H9 (cell line): ENCODE measurements at regions not wholly inside any gene's neighbourhood (a gene's known extent, or its start where the extent isn't known, plus 50 kb on each side); places are given as distances from the start of the nearest gene placed in this dataset.

Source experiments
- DNase-seq: peaks from one replicate; pipeline ENCODE4 v3.0.0-alpha.2; 2017
- H2AFZ ChIP-seq: one replicate; pipeline ENCODE4 v1.6.1; 2013; ENCODE audit warnings: mild to moderate bottlenecking, low read length, control low read depth, moderate library complexity
- H2AK5ac ChIP-seq: 2 replicates; pipeline ENCODE4 v1.6.1; 2013; ENCODE audit warnings: low read length, control low read depth, mixed read lengths; ENCODE audit not compliant: insufficient read length
- H2BK120ac ChIP-seq: one replicate; pipeline ENCODE4 v1.6.1; 2013; ENCODE audit warnings: low read depth, mild to moderate bottlenecking, low read length, control low read depth, inconsistent platforms; ENCODE audit not compliant: poor library complexity, severe bottlenecking
- H2BK12ac ChIP-seq: 2 replicates; pipeline ENCODE4 v1.6.1; 2013; ENCODE audit warnings: low read length, control low read depth, mixed read lengths, low read depth; ENCODE audit not compliant: insufficient read length
- H2BK15ac ChIP-seq: 2 replicates; pipeline ENCODE4 v1.6.1; 2013; ENCODE audit warnings: low read depth, low read length, control low read depth
- H2BK20ac ChIP-seq: one replicate; pipeline ENCODE4 v1.6.1; 2013; ENCODE audit warnings: low read depth, mild to moderate bottlenecking, low read length, control low read depth, inconsistent platforms; ENCODE audit not compliant: poor library complexity, severe bottlenecking
- H2BK5ac ChIP-seq: 2 replicates; pipeline ENCODE4 v1.6.1; 2013; ENCODE audit warnings: low read length, control low read depth, mixed read lengths; ENCODE audit not compliant: insufficient read length
- H3K14ac ChIP-seq: 2 replicates; pipeline ENCODE4 v1.6.1; 2013; ENCODE audit warnings: low read length, control low read depth; ENCODE audit not compliant: insufficient read depth
- H3K18ac ChIP-seq: 2 replicates; pipeline ENCODE4 v1.6.1; 2013; ENCODE audit warnings: low read depth, mild to moderate bottlenecking, mixed read lengths, low read length, control low read depth; ENCODE audit not compliant: insufficient read length
- H3K23ac ChIP-seq: 2 replicates; pipeline ENCODE4 v1.6.1; 2013; ENCODE audit warnings: low read length, control low read depth, mixed read lengths, low read depth; ENCODE audit not compliant: insufficient read length
- H3K23me2 ChIP-seq: 2 replicates; pipeline ENCODE4 v1.6.1; 2013; ENCODE audit warnings: low read depth, mild to moderate bottlenecking, mixed read lengths, low read length, control low read depth; ENCODE audit not compliant: insufficient read length, poor library complexity, severe bottlenecking
- H3K27ac ChIP-seq: 2 replicates; pipeline ENCODE4 v1.5.1; 2013; ENCODE audit warnings: low read length, control low read depth, mixed read lengths, low read depth; ENCODE audit not compliant: insufficient read length
- H3K27me3 ChIP-seq: 2 replicates; pipeline ENCODE4 v1.6.1; 2013; ENCODE audit warnings: low read length, control low read depth, inconsistent platforms; ENCODE audit not compliant: insufficient read depth
- H3K4ac ChIP-seq: 2 replicates; pipeline ENCODE4 v1.6.1; 2013; ENCODE audit warnings: low read depth, mild to moderate bottlenecking, control low read depth, inconsistent platforms, low read length, moderate library complexity
- H3K4me1 ChIP-seq: 2 replicates; pipeline ENCODE4 v1.6.1; 2013; ENCODE audit warnings: low read length, control low read depth, inconsistent platforms; ENCODE audit not compliant: insufficient read depth
- H3K4me2 ChIP-seq: 2 replicates; pipeline ENCODE4 v1.6.1; 2013; ENCODE audit warnings: low read length, control low read depth, mixed read lengths; ENCODE audit not compliant: insufficient read length, insufficient read depth
- H3K56ac ChIP-seq: 2 replicates; pipeline ENCODE4 v1.6.1; 2013; ENCODE audit warnings: low read depth, mild to moderate bottlenecking, mixed read lengths, low read length, control low read depth; ENCODE audit not compliant: insufficient read length
- H3K79me1 ChIP-seq: 2 replicates; pipeline ENCODE4 v1.6.1; 2013; ENCODE audit warnings: low read depth, mild to moderate bottlenecking, moderate library complexity, low read length, control low read depth, inconsistent platforms; ENCODE audit not compliant: insufficient read depth, poor library complexity, severe bottlenecking
- H3K79me2 ChIP-seq: 2 replicates; pipeline ENCODE4 v1.6.1; 2013; ENCODE audit warnings: low read length, control low read depth, inconsistent platforms; ENCODE audit not compliant: insufficient read depth
- H3K9ac ChIP-seq: 2 replicates; pipeline ENCODE4 v1.6.1; 2013; ENCODE audit warnings: low read length, control low read depth, mixed read lengths; ENCODE audit not compliant: insufficient read length; ENCODE audit errors: extremely low read depth
- H3K9me3 ChIP-seq: one replicate; pipeline ENCODE4 v1.6.1; 2013; ENCODE audit warnings: low read depth, low read length, inconsistent platforms; ENCODE audit not compliant: control insufficient read depth
- H3T11ph ChIP-seq: one replicate; pipeline ENCODE4 v1.6.1; 2013; ENCODE audit warnings: mild to moderate bottlenecking, low read length, control low read depth, inconsistent platforms
- H4K20me1 ChIP-seq: one replicate; pipeline ENCODE4 v1.6.1; 2013; ENCODE audit not compliant: control insufficient read depth, insufficient read length, insufficient read depth
- H4K5ac ChIP-seq: 2 replicates; pipeline ENCODE4 v1.6.1; 2013; ENCODE audit warnings: low read depth, mild to moderate bottlenecking, mixed read lengths, low read length, control low read depth; ENCODE audit not compliant: insufficient read length
- H4K8ac ChIP-seq: replicated peaks from 2 replicates; pipeline ENCODE4 v1.6.1; 2013; ENCODE audit warnings: low read length, control low read depth, mixed read lengths, low read depth; ENCODE audit not compliant: insufficient read length
- H4K91ac ChIP-seq: 2 replicates; pipeline ENCODE4 v1.6.1; 2013; ENCODE audit warnings: low read depth, mild to moderate bottlenecking, moderate library complexity, mixed read lengths, low read length, control low read depth; ENCODE audit not compliant: insufficient read length
- H3K27ac Mint-ChIP-seq, 3 experiments: 2 replicates in 2 of 3; 3 replicates in 1 of 3; pipeline ENCODE4 v1.8.0; 2020 to 2021; ENCODE audit warnings: mixed read lengths in 3 of 3, mild to moderate bottlenecking in 1 of 3, moderate library complexity in 1 of 3
- H3K27me3 Mint-ChIP-seq: 2 replicates; pipeline ENCODE4 v1.8.0; 2021; ENCODE audit warnings: low read depth, mild to moderate bottlenecking, moderate library complexity, mixed read lengths
- H3K36me3 Mint-ChIP-seq, 3 experiments: 2 replicates in 2 of 3; 3 replicates in 1 of 3; pipeline ENCODE4 v1.8.0; 2020 to 2021; ENCODE audit warnings: low read depth in 3 of 3, mixed read lengths in 3 of 3; ENCODE audit not compliant: insufficient read depth in 1 of 3
- H3K4me1 Mint-ChIP-seq, 2 experiments: 2 replicates each; pipeline ENCODE4 v1.8.0; 2020; ENCODE audit warnings: mixed read lengths in 2 of 2
- H3K4me3 Mint-ChIP-seq, 2 experiments: 2 replicates in 1 of 2; 3 replicates in 1 of 2; pipeline ENCODE4 v1.8.0; 2020 to 2021; ENCODE audit warnings: mild to moderate bottlenecking in 2 of 2, mixed read lengths in 2 of 2, moderate library complexity in 1 of 2
- H3K9me3 Mint-ChIP-seq, 2 experiments: 2 replicates in 1 of 2; 3 replicates in 1 of 2; pipeline ENCODE4 v1.8.0; 2020; ENCODE audit warnings: mild to moderate bottlenecking in 2 of 2, mixed read lengths in 2 of 2, moderate library complexity in 1 of 2
- CTCF ChIP-seq: fragments of 200-600 bp; sonication (generic); conservative IDR thresholded peaks from 3 replicates; pipeline ENCODE4 v1.8.0; 2021; ENCODE audit warnings: antibody characterized with exemption, mild to moderate bottlenecking
- WGBS: extraction: QIAGEN DNeasy Blood & Tissue Kit; methylation state at CpG from one replicate; pipeline ENCODE4 v1.1.7; 2013; ENCODE audit warnings: missing lambda C conversion rate, low lambda C conversion rate, mixed read lengths; ENCODE audit not compliant: insufficient read length; ENCODE audit errors: extremely low coverage; 5-methylcytosine and 5-hydroxymethylcytosine counted together

GRCh38 chrX:151821226-151821625, 86.7 kb downstream of the CNGA2 start:
- Histone ChIP-seq H3K4me2 (no peak overlapping the region), H2BK15ac (no peak overlapping the region), H3T11ph (no peak overlapping the region), H3K4ac (no peak overlapping the region), H3K27ac (no peak overlapping the region), H3K9ac (no peak overlapping the region), H2AK5ac (no peak overlapping the region), H2BK120ac (no peak overlapping the region), H2BK20ac (no peak overlapping the region), H4K5ac (no peak overlapping the region), H3K9me3 (peaks cover 67% of the 10 kb centered on the region), H3K79me1 (no peaks in the 10 kb centered on the region), H3K23me2 (no peaks in the 10 kb centered on the region), H3K14ac (no peak overlapping the region), H3K18ac (no peak overlapping the region), H2BK5ac (no peak overlapping the region), H3K79me2 (no peaks in the 10 kb centered on the region), H2BK12ac (no peak overlapping the region), H4K20me1 (no peaks in the 10 kb centered on the region), H4K91ac (no peak overlapping the region), H3K56ac (no peak overlapping the region), H3K27me3 (no peaks in the 10 kb centered on the region), H4K8ac (no peak overlapping the region), H3K4me1 (no peaks in the 10 kb centered on the region), H3K23ac (no peak overlapping the region), H2AFZ (no peak overlapping the region)
- Mint-ChIP-seq H3K36me3 (peaks cover 0 to 2% (median 0%) of the 10 kb centered on the region in 3 experiments; a peak in 1 of 7 replicates), H3K27ac (no peak overlapping the region), H3K4me3 (no peak overlapping the region), H3K9me3 (peaks cover 7 to 16% of the 10 kb centered on the region in 2 experiments), H3K4me1 (peaks cover 10% of the 10 kb centered on the region in 2 experiments), H3K27me3 (no peaks in the 10 kb centered on the region)
- no peak for DNase-seq
- WGBS = no CpG with 5 or more reads among the region's 10 CpGs
- TF ChIP-seq CTCF = no peak
